OCI-LY7 (cell line): ENCODE measurements at regions not wholly inside any gene's neighbourhood (a gene's known extent, or its start where the extent isn't known, plus 50 kb on each side); places are given as distances from the start of the nearest gene placed in this dataset.

Source experiments
- EZH2phosphoT487 ChIP-seq: fragments of 200-600 bp; sonication (generic); IDR thresholded peaks from 2 replicates; pipeline ENCODE4 v1.6.1; 2018; ENCODE audit warnings: low read depth, borderline replicate concordance, mild to moderate bottlenecking, mixed run types, antibody characterized with exemption, low read length, moderate library complexity, mixed read lengths
- TF ChIP-seq, protein P1 (sequence below): fragments of 200-600 bp; sonication (generic); conservative IDR thresholded peaks from 2 replicates; pipeline ENCODE4 v1.5.1; 2014; ENCODE audit warnings: mild to moderate bottlenecking, antibody characterized with exemption, low read length, moderate library complexity, mixed read lengths

DNA sequence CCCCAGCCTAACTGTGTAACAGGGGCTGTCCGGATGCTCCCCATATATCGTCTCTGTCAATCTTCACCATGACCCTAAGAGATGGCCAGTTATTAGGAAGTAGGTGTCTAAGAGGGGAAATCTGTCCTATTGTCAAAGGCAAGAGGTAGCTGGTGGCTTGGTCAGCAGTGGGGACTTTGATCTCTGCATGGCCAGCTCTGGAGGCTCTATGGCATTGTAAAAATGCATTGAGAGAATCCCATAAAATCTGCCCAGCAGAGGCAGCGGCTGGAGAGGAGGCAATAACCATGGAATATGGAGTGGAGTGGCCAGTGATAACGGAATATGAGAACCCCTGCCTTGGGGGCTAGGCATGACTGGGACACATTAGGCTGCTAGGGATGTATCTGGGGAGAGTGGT is 88.8 kb downstream of the MRM1 start:
- TF ChIP-seq, protein P1, sequence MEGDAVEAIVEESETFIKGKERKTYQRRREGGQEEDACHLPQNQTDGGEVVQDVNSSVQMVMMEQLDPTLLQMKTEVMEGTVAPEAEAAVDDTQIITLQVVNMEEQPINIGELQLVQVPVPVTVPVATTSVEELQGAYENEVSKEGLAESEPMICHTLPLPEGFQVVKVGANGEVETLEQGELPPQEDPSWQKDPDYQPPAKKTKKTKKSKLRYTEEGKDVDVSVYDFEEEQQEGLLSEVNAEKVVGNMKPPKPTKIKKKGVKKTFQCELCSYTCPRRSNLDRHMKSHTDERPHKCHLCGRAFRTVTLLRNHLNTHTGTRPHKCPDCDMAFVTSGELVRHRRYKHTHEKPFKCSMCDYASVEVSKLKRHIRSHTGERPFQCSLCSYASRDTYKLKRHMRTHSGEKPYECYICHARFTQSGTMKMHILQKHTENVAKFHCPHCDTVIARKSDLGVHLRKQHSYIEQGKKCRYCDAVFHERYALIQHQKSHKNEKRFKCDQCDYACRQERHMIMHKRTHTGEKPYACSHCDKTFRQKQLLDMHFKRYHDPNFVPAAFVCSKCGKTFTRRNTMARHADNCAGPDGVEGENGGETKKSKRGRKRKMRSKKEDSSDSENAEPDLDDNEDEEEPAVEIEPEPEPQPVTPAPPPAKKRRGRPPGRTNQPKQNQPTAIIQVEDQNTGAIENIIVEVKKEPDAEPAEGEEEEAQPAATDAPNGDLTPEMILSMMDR = no peak
- no peak for TF ChIP-seq EZH2phosphoT487
